Liver (tissue), 8 donors: ENCODE measurements at regions not wholly inside any gene's neighbourhood (a gene's known extent, or its start where the extent isn't known, plus 50 kb on each side); places are given as distances from the start of the nearest gene placed in this dataset.

Source experiments
- DNase-seq: peaks from one replicate; pipeline ENCODE4 v3.0.0-alpha.2; 2017; ENCODE audit warnings: low spot score
- H3K27ac ChIP-seq, 2 donors: one replicate each; pipeline ENCODE4 v1.7.0; 2013; ENCODE audit warnings: inconsistent platforms in 2 of 2, low read length in 2 of 2, control low read depth in 1 of 2, low read depth in 1 of 2, mild to moderate bottlenecking in 1 of 2
- H3K27me3 ChIP-seq, 4 donors: one replicate each; pipeline versions ENCODE4 v1.6.1 to v1.7.0; 2013; ENCODE audit warnings: low read length in 3 of 4, inconsistent platforms in 1 of 4, mild to moderate bottlenecking in 1 of 4, moderate library complexity in 1 of 4; ENCODE audit not compliant: control insufficient read depth in 4 of 4, insufficient read depth in 4 of 4
- H3K36me3 ChIP-seq, 4 donors: one replicate each; pipeline versions ENCODE4 v1.6.1 to v1.7.0; 2013; ENCODE audit warnings: low read length in 3 of 4, mild to moderate bottlenecking in 3 of 4, low read depth in 1 of 4, moderate library complexity in 1 of 4; ENCODE audit not compliant: control insufficient read depth in 4 of 4, insufficient read depth in 3 of 4
- H3K4me1 ChIP-seq, 4 donors: one replicate each; pipeline versions ENCODE4 v1.6.1 to v1.7.0; 2013; ENCODE audit warnings: low read length in 3 of 4, mild to moderate bottlenecking in 3 of 4, moderate library complexity in 1 of 4; ENCODE audit not compliant: control insufficient read depth in 4 of 4, insufficient read depth in 4 of 4
- H3K4me3 ChIP-seq, 3 donors: one replicate each; pipeline versions ENCODE4 v1.6.1 to v1.7.0; 2013; ENCODE audit warnings: low read length in 3 of 3, control low read depth in 1 of 3, low read depth in 1 of 3, mild to moderate bottlenecking in 1 of 3
- H3K9ac ChIP-seq, 2 donors: one replicate each; pipeline ENCODE4 v1.7.0; 2013; ENCODE audit warnings: low read length in 2 of 2, mild to moderate bottlenecking in 2 of 2, moderate library complexity in 2 of 2, control low read depth in 1 of 2, low read depth in 1 of 2
- H3K9me3 ChIP-seq, 4 donors: one replicate each; pipeline versions ENCODE4 v1.6.1 to v1.7.0; 2013; ENCODE audit warnings: low read length in 3 of 4; ENCODE audit not compliant: control insufficient read depth in 4 of 4
- EGR1 ChIP-seq, 2 donors: IDR thresholded peaks; 2 replicates each; pipeline ENCODE4 v1.6.1; 2016 to 2018; ENCODE audit warnings: antibody characterized with exemption in 2 of 2, low read depth in 2 of 2
- FOXA1 ChIP-seq: IDR thresholded peaks from 2 replicates; pipeline ENCODE4 v1.6.1; 2016; ENCODE audit warnings: antibody characterized with exemption
- FOXA2 ChIP-seq: IDR thresholded peaks from 2 replicates; pipeline ENCODE4 v1.6.1; 2016; ENCODE audit warnings: antibody characterized with exemption
- GABPA ChIP-seq, 2 donors: IDR thresholded peaks in 1 of 2; conservative IDR thresholded peaks in 1 of 2; 2 replicates each; pipeline ENCODE4 v1.6.1; 2016; ENCODE audit warnings: antibody characterized with exemption in 2 of 2, mild to moderate bottlenecking in 1 of 2, moderate library complexity in 1 of 2
- HNF4A ChIP-seq, 2 donors: conservative IDR thresholded peaks; 2 replicates each; pipeline ENCODE4 v1.6.1; 2016; ENCODE audit warnings: antibody characterized with exemption in 2 of 2, mild to moderate bottlenecking in 2 of 2
- HNF4G ChIP-seq: IDR thresholded peaks from 2 replicates; pipeline ENCODE4 v1.6.1; 2016; ENCODE audit warnings: antibody characterized with exemption
- JUND ChIP-seq, 2 donors: IDR thresholded peaks; 2 replicates each; pipeline ENCODE4 v1.6.1; 2016; ENCODE audit warnings: antibody characterized with exemption in 2 of 2
- NR2F2 ChIP-seq: IDR thresholded peaks from 2 replicates; pipeline ENCODE4 v1.6.1; 2016; ENCODE audit warnings: antibody characterized with exemption
- RAD21 ChIP-seq, 2 donors: IDR thresholded peaks; 2 replicates each; pipeline ENCODE4 v1.6.1; 2016; ENCODE audit warnings: antibody characterized with exemption in 2 of 2, mild to moderate bottlenecking in 2 of 2
- RXRA ChIP-seq, 2 donors: IDR thresholded peaks; 2 replicates each; pipeline ENCODE4 v1.6.1; 2017 to 2018; ENCODE audit warnings: antibody characterized with exemption in 2 of 2, mild to moderate bottlenecking in 1 of 2
- SP1 ChIP-seq: IDR thresholded peaks from 2 replicates; pipeline ENCODE4 v1.6.1; 2018; ENCODE audit warnings: antibody characterized with exemption, mild to moderate bottlenecking
- TAF1 ChIP-seq: conservative IDR thresholded peaks from 2 replicates; pipeline ENCODE4 v1.6.1; 2016; ENCODE audit warnings: antibody characterized with exemption, mild to moderate bottlenecking
- YY1 ChIP-seq: IDR thresholded peaks from 2 replicates; pipeline ENCODE4 v1.6.1; 2016; ENCODE audit warnings: antibody characterized with exemption, mild to moderate bottlenecking
- WGBS: extraction: QIAGEN DNeasy Blood & Tissue Kit; methylation state at CpG from one replicate; pipeline ENCODE4 v1.1.7; 2013; 5-methylcytosine and 5-hydroxymethylcytosine counted together
- TF ChIP-seq, protein P1 (sequence below): IDR thresholded peaks from 2 replicates; pipeline ENCODE4 v1.6.1; 2016; ENCODE audit warnings: antibody characterized with exemption
- TF ChIP-seq, protein P2 (sequence below): IDR thresholded peaks from 2 replicates; pipeline ENCODE4 v1.6.1; 2016; ENCODE audit warnings: antibody characterized with exemption
- TF ChIP-seq, protein P3 (sequence below): IDR thresholded peaks from 2 replicates; pipeline ENCODE4 v1.6.1; 2016; ENCODE audit warnings: antibody characterized with exemption
- TF ChIP-seq, protein P4 (sequence below): IDR thresholded peaks from 2 replicates; pipeline ENCODE4 v1.6.1; 2016; ENCODE audit warnings: antibody characterized with exemption, mild to moderate bottlenecking
- TF ChIP-seq, protein P5 (sequence below): fragments of 150-350 bp; IDR thresholded peaks from 2 replicates; pipeline ENCODE4 v1.5.1; 2017; ENCODE audit warnings: improper control_type of control experiment, low read depth, low read length; ENCODE audit not compliant: missing input control
- donor health status: healthy.
- donor health status: healthy.
- donor health status: healthy.
- donor health status: healthy.
- donor health status: healthy.

DNA sequence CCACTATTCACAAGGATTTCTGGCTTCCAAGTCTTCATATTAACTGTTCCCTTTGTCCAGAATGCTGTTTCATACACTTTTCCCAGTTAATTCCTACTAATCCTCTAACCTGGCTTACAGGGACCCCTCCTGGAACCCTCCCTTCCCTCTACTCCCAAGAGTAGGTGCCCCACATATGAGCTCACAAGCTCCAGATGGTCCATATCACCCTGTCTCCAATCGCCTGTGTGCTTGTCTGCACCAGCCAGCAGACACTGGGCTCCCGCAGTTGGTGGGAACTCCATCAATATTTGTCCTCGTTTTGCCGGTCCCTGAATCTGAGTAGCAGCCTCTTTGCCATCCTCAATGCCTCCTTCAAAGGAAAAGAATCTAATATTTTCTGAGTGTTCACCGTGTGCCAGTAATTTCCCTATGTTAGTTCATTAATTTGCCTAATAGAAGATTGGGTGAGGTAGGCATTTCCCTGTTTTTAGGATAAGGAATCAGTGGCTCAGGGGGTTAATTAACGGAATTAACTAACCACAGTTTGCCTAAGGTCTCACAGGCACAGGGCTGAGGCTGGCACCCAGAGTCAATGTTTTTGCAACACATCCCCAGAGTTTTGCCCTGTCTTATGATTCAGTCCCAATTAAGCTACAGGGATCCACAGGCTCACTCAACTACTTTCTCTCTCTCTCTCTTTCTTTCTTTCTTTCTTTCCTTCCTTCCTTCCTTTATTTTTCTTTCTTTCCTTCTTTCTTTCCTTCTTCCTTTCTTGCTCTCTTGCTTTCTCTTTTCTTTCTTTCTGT lies 141.6 kb upstream of the CYP1B1 start:
- Histone ChIP-seq H3K4me1 (peaks cover 4 to 22% (median 13%) of the 10 kb centered on the region in 4 donors), H3K27ac (no peak overlapping the region), H3K4me3 (no peak overlapping the region), H3K36me3 (no peaks in the 10 kb centered on the region), H3K9ac (no peak overlapping the region), H3K27me3 (no peaks in the 10 kb centered on the region), H3K9me3 (no peaks in the 10 kb centered on the region)
- no peak for DNase-seq
- WGBS = 72% methylated on average over 6 of the region's 6 CpGs
- TF ChIP-seq FOXA1 = no peak
- TF ChIP-seq RXRA (IDR thresholded peaks at IDR 0.05) = no peak
- no peak for TF ChIP-seq GABPA (IDR thresholded peaks at IDR 0.05 in 1 of 2, conservative IDR thresholded peaks at IDR 0.05 in 1 of 2)
- TF ChIP-seq JUND (IDR thresholded peaks at IDR 0.05) = no peak
- TF ChIP-seq RAD21 (IDR thresholded peaks at IDR 0.05) = no peak
- TF ChIP-seq, protein P1, sequence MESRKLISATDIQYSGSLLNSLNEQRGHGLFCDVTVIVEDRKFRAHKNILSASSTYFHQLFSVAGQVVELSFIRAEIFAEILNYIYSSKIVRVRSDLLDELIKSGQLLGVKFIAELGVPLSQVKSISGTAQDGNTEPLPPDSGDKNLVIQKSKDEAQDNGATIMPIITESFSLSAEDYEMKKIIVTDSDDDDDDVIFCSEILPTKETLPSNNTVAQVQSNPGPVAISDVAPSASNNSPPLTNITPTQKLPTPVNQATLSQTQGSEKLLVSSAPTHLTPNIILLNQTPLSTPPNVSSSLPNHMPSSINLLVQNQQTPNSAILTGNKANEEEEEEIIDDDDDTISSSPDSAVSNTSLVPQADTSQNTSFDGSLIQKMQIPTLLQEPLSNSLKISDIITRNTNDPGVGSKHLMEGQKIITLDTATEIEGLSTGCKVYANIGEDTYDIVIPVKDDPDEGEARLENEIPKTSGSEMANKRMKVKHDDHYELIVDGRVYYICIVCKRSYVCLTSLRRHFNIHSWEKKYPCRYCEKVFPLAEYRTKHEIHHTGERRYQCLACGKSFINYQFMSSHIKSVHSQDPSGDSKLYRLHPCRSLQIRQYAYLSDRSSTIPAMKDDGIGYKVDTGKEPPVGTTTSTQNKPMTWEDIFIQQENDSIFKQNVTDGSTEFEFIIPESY = no peak
- TF ChIP-seq SP1 = no peak
- TF ChIP-seq FOXA2 = no peak
- no peak for TF ChIP-seq NR2F2
- TF ChIP-seq, protein P2, sequence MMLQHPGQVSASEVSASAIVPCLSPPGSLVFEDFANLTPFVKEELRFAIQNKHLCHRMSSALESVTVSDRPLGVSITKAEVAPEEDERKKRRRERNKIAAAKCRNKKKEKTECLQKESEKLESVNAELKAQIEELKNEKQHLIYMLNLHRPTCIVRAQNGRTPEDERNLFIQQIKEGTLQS = no peak
- TF ChIP-seq, protein P3, sequence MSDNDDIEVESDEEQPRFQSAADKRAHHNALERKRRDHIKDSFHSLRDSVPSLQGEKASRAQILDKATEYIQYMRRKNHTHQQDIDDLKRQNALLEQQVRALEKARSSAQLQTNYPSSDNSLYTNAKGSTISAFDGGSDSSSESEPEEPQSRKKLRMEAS = no peak

DNA sequence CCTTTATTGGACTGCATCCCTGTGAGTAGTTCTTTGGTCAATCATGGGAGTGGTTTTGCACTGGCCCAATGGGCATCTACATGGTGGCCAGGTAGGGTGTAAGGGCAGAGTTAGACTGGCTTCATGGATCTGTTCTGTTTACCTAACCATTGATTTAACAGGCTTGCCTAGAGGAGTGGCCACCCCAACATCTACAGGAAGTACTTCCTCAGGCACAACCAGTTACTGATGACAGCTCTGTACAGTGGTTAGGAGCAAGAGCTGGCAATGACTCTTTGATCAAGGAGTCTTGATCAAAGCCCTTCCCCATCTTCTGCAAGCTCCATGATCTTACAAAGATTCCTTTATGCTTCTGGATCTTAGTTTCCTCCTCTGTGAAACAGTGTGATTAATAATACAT lies 140.9 kb upstream of the CYP1B1 start:
- TF ChIP-seq RXRA (IDR thresholded peaks at IDR 0.05) = no peak
- TF ChIP-seq, protein P2 = no peak
- Histone ChIP-seq H3K4me1 (peaks cover 4 to 22% (median 13%) of the 10 kb centered on the region in 4 donors), H3K4me3 (no peak overlapping the region), H3K9me3 (no peaks in the 10 kb centered on the region), H3K9ac (no peak overlapping the region), H3K27ac (peak overlapping the region in 1 of 2 donors; percentile 40), H3K27me3 (no peaks in the 10 kb centered on the region), H3K36me3 (no peaks in the 10 kb centered on the region)
- DNase-seq = no peak

DNA sequence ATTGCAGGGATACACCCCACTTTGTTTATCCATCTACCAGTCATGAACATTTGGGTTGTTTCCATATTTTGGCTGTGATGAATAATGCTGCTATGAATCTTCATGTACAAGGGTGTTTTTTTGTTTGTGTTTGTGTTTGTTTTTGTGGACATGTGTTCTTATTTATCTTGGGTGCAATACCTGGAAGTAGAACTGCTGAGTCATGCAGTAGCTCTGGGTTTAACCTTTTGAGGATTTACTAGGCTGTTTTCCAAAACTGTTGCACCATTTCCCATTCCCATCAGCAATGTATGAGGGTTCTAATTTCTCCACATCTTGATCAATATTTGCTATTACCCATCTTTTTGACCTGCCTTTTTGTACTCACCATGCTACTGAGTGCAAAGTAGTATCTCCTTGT lies 140.0 kb upstream of the CYP1B1 start:
- Histone ChIP-seq H3K4me3 (no peak overlapping the region), H3K27ac (peak overlapping the region; percentile 10 to 40), H3K36me3 (no peaks in the 10 kb centered on the region), H3K4me1 (peaks cover 4 to 22% (median 13%) of the 10 kb centered on the region in 4 donors), H3K9me3 (no peaks in the 10 kb centered on the region), H3K27me3 (no peaks in the 10 kb centered on the region), H3K9ac (no peak overlapping the region)
- DNase-seq = no peak
- TF ChIP-seq HNF4A (conservative IDR thresholded peaks at IDR 0.05) (peak; percentile 77 to 86), EGR1 (IDR thresholded peaks at IDR 0.05; ENCODE audit: low read depth in 2 of 2) (peak; percentile 28 to 84), SP1 (peak; percentile 65), TAF1 (no peak), NR2F2 (peak; percentile 29), FOXA2 (peak; percentile 96), YY1 (peak; percentile 76), JUND (IDR thresholded peaks at IDR 0.05) (peak; percentile 81 to 87), HNF4G (peak; percentile 50), RAD21 (IDR thresholded peaks at IDR 0.05) (peak; percentile 47 to 49), GABPA (IDR thresholded peaks at IDR 0.05 in 1 of 2, conservative IDR thresholded peaks at IDR 0.05 in 1 of 2) (peak in 1 of 2 donors; percentile 60)
- TF ChIP-seq, protein P2 = peak; percentile 85
- TF ChIP-seq, protein P4, sequence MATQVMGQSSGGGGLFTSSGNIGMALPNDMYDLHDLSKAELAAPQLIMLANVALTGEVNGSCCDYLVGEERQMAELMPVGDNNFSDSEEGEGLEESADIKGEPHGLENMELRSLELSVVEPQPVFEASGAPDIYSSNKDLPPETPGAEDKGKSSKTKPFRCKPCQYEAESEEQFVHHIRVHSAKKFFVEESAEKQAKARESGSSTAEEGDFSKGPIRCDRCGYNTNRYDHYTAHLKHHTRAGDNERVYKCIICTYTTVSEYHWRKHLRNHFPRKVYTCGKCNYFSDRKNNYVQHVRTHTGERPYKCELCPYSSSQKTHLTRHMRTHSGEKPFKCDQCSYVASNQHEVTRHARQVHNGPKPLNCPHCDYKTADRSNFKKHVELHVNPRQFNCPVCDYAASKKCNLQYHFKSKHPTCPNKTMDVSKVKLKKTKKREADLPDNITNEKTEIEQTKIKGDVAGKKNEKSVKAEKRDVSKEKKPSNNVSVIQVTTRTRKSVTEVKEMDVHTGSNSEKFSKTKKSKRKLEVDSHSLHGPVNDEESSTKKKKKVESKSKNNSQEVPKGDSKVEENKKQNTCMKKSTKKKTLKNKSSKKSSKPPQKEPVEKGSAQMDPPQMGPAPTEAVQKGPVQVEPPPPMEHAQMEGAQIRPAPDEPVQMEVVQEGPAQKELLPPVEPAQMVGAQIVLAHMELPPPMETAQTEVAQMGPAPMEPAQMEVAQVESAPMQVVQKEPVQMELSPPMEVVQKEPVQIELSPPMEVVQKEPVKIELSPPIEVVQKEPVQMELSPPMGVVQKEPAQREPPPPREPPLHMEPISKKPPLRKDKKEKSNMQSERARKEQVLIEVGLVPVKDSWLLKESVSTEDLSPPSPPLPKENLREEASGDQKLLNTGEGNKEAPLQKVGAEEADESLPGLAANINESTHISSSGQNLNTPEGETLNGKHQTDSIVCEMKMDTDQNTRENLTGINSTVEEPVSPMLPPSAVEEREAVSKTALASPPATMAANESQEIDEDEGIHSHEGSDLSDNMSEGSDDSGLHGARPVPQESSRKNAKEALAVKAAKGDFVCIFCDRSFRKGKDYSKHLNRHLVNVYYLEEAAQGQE = no peak
- TF ChIP-seq, protein P3 = peak; percentile 90
- TF ChIP-seq, protein P5, sequence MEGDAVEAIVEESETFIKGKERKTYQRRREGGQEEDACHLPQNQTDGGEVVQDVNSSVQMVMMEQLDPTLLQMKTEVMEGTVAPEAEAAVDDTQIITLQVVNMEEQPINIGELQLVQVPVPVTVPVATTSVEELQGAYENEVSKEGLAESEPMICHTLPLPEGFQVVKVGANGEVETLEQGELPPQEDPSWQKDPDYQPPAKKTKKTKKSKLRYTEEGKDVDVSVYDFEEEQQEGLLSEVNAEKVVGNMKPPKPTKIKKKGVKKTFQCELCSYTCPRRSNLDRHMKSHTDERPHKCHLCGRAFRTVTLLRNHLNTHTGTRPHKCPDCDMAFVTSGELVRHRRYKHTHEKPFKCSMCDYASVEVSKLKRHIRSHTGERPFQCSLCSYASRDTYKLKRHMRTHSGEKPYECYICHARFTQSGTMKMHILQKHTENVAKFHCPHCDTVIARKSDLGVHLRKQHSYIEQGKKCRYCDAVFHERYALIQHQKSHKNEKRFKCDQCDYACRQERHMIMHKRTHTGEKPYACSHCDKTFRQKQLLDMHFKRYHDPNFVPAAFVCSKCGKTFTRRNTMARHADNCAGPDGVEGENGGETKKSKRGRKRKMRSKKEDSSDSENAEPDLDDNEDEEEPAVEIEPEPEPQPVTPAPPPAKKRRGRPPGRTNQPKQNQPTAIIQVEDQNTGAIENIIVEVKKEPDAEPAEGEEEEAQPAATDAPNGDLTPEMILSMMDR = no peak
